ENCODE measurements at regions not wholly inside any gene's neighbourhood (a gene's known extent, or its start where the extent isn't known, plus 50 kb on each side); places are given as distances from the start of the nearest gene placed in this dataset.

GRCh38 chr3:187520027-187520945 is 149.9 kb downstream of the SST start:
- no peak overlapping the region for H3K27ac ChIP-seq
- no peaks in the 10 kb centered on the region for H3K36me3 ChIP-seq
- no peaks in the 10 kb centered on the region for H3K9me3 ChIP-seq
- H3K4me1 ChIP-seq (ENCODE audit: control insufficient read depth in 1 of 2, low read depth in 2 of 2), result no peaks in the 10 kb centered on the region
- TF ChIP-seq CTCF (IDR thresholded peaks at IDR 0.05), result no peak
- no peak overlapping the region for H3K4me3 ChIP-seq
- ATAC-seq (ENCODE audit: insufficient number of reproducible peaks, low FRiP score, low read depth), result no peak
- DNase-seq (ENCODE audit: low spot score), result no peak
- no peaks in the 10 kb centered on the region for H3K27me3 ChIP-seq (replicated peaks; ENCODE audit: insufficient read depth)

GRCh38 chr3:187519428-187519890 is 150.7 kb downstream of the SST start:
- no peaks in the 10 kb centered on the region for H3K9me3 ChIP-seq
- no peak for ATAC-seq (ENCODE audit: insufficient number of reproducible peaks, low FRiP score, low read depth)
- TF ChIP-seq CTCF (IDR thresholded peaks at IDR 0.05), result no peak
- H3K4me3 ChIP-seq, result no peak overlapping the region
- DNase-seq (ENCODE audit: low spot score), result no peak
- no peaks in the 10 kb centered on the region for H3K4me1 ChIP-seq (ENCODE audit: control insufficient read depth in 1 of 2, low read depth in 2 of 2)
- H3K36me3 ChIP-seq, result no peaks in the 10 kb centered on the region
- H3K27me3 ChIP-seq (replicated peaks; ENCODE audit: insufficient read depth), result no peaks in the 10 kb centered on the region
- H3K27ac ChIP-seq, result no peak overlapping the region

GRCh38 chr3:187518616-187519015 is 150.4 kb downstream of the RTP4 start:
- no peaks in the 10 kb centered on the region for H3K9me3 ChIP-seq
- no peak for ATAC-seq (ENCODE audit: insufficient number of reproducible peaks, low FRiP score, low read depth)
- DNase-seq (ENCODE audit: low spot score), result no peak

GRCh38 chr3:187518207-187518606 is 150.0 kb downstream of the RTP4 start:
- DNase-seq (ENCODE audit: low spot score) (no peak), ATAC-seq (ENCODE audit: insufficient number of reproducible peaks, low FRiP score, low read depth) (no peak)
- H3K27ac ChIP-seq, result no peak overlapping the region
- H3K4me3 ChIP-seq, result no peak overlapping the region
- H3K9me3 ChIP-seq, result no peaks in the 10 kb centered on the region
- no peak for TF ChIP-seq CTCF (IDR thresholded peaks at IDR 0.05)
- H3K4me1 ChIP-seq (ENCODE audit: control insufficient read depth in 1 of 2, low read depth in 2 of 2), result no peaks in the 10 kb centered on the region
- no peaks in the 10 kb centered on the region for H3K27me3 ChIP-seq (replicated peaks; ENCODE audit: insufficient read depth)
- H3K36me3 ChIP-seq, result no peaks in the 10 kb centered on the region

More at GRCh38 chr3:187518616-187519015, 150.4 kb downstream of the RTP4 start:
- no peak overlapping the region for H3K27ac ChIP-seq
- no peak overlapping the region for H3K4me3 ChIP-seq
- no peaks in the 10 kb centered on the region for H3K4me1 ChIP-seq (ENCODE audit: control insufficient read depth in 1 of 2, low read depth in 2 of 2)
- no peaks in the 10 kb centered on the region for H3K36me3 ChIP-seq
- no peaks in the 10 kb centered on the region for H3K27me3 ChIP-seq (replicated peaks; ENCODE audit: insufficient read depth)
- no peak for TF ChIP-seq CTCF (IDR thresholded peaks at IDR 0.05)

GRCh38 chr3:187516446-187517185 is 148.4 kb downstream of the RTP4 start:
- no peaks in the 10 kb centered on the region for H3K4me1 ChIP-seq (ENCODE audit: control insufficient read depth in 1 of 2, low read depth in 2 of 2)
- H3K36me3 ChIP-seq, result no peaks in the 10 kb centered on the region
- H3K9me3 ChIP-seq, result peaks cover 6% of the 10 kb centered on the region
- no peak overlapping the region for H3K27ac ChIP-seq
- no peak for DNase-seq (ENCODE audit: low spot score)
- no peaks in the 10 kb centered on the region for H3K27me3 ChIP-seq (replicated peaks; ENCODE audit: insufficient read depth)
- H3K4me3 ChIP-seq, result no peak overlapping the region
- ATAC-seq (ENCODE audit: insufficient number of reproducible peaks, low FRiP score, low read depth), result no peak
- no peak for TF ChIP-seq CTCF (IDR thresholded peaks at IDR 0.05)

All from thoracic aorta (tissue), 2 donors.